Suprapubic skin (tissue), 4 donors: ENCODE measurements at regions not wholly inside any gene's neighbourhood (a gene's known extent, or its start where the extent isn't known, plus 50 kb on each side); places are given as distances from the start of the nearest gene placed in this dataset.

Experiments
- DNase-seq, 2 donors: peaks; one replicate each; pipeline ENCODE4 v3.0.0-alpha.2; 2019; ENCODE audit warnings: low spot score in 2 of 2
- H3K27ac ChIP-seq: fragments of 200-600 bp; sonication (generic); one replicate; pipeline ENCODE4 v1.5.1; 2019
- H3K27me3 ChIP-seq: fragments of 200-600 bp; sonication (generic); one replicate; pipeline ENCODE4 v1.5.1; 2019
- H3K36me3 ChIP-seq: fragments of 200-600 bp; sonication (generic); one replicate; pipeline ENCODE4 v1.5.1; 2019
- H3K4me1 ChIP-seq: fragments of 200-600 bp; sonication (generic); one replicate; pipeline ENCODE4 v1.5.1; 2019
- H3K4me3 ChIP-seq: fragments of 200-600 bp; sonication (generic); one replicate; pipeline ENCODE4 v1.5.1; 2019; ENCODE audit warnings: mild to moderate bottlenecking
- H3K9me3 ChIP-seq: fragments of 200-600 bp; sonication (generic); one replicate; pipeline ENCODE4 v1.5.1; 2019
- CTCF ChIP-seq, 2 donors: fragments of 200-600 bp in 1 of 2; fragments of 450-650 bp in 1 of 2; sonication (generic) in 1 of 2; IDR thresholded peaks; one replicate each; pipeline ENCODE4 v1.5.1; 2016 to 2019; ENCODE audit warnings: antibody characterized with exemption in 2 of 2, mild to moderate bottlenecking in 1 of 2, moderate library complexity in 1 of 2
- EP300 ChIP-seq: sonication (generic); formaldehyde crosslinking; IDR thresholded peaks from one replicate; pipeline ENCODE4 v1.6.1; 2017; ENCODE audit warnings: antibody characterized with exemption
- POLR2A ChIP-seq, 2 donors: fragments of 450-650 bp; IDR thresholded peaks; one replicate each; pipeline ENCODE4 v1.6.1; 2017; ENCODE audit warnings: antibody characterized with exemption in 2 of 2, mild to moderate bottlenecking in 2 of 2, moderate library complexity in 2 of 2
- POLR2AphosphoS5 ChIP-seq, 3 donors: sonication (generic); formaldehyde crosslinking; IDR thresholded peaks; one replicate each; pipeline ENCODE4 v1.6.1; 2017; ENCODE audit warnings: antibody characterized with exemption in 3 of 3
- WGBS: methylation state at CpG from one replicate; pipeline ENCODE4 v1.1.5; 2018; 5-methylcytosine and 5-hydroxymethylcytosine counted together

- no peak overlapping the region for H3K27ac ChIP-seq
- H3K36me3 ChIP-seq: no peaks in the 10 kb centered on the region
- H3K9me3 ChIP-seq: no peaks in the 10 kb centered on the region
- H3K4me3 ChIP-seq: no peak overlapping the region
- TF ChIP-seq POLR2AphosphoS5 (IDR thresholded peaks at IDR 0.05) (no peak), POLR2A (IDR thresholded peaks at IDR 0.05) (no peak), CTCF (IDR thresholded peaks at IDR 0.05) (no peak), EP300 (no peak)
- DNase-seq: no peak
- H3K27me3 ChIP-seq: no peaks in the 10 kb centered on the region
- H3K4me1 ChIP-seq: peaks cover 9% of the 10 kb centered on the region
Measured at GRCh38 chr4:31545330-31545729, 825.2 kb downstream of the PCDH7 start.

- no peak overlapping the region for H3K4me3 ChIP-seq
- H3K36me3 ChIP-seq: no peaks in the 10 kb centered on the region
- 62% methylated on average over 1 of the region's 1 CpG for WGBS
- no peak for TF ChIP-seq POLR2A (IDR thresholded peaks at IDR 0.05)
- no peak overlapping the region for H3K27ac ChIP-seq
- H3K27me3 ChIP-seq: no peaks in the 10 kb centered on the region
- H3K9me3 ChIP-seq: no peaks in the 10 kb centered on the region
- peaks cover 9% of the 10 kb centered on the region for H3K4me1 ChIP-seq
- no peak for DNase-seq
Measured at GRCh38 chr4:31545755-31546154, 825.6 kb downstream of the PCDH7 start.

GRCh38 chr4:31548021-31548420 lies 827.9 kb downstream of the PCDH7 start:
- peaks cover 9% of the 10 kb centered on the region for H3K4me1 ChIP-seq
- WGBS: 54% methylated on average over 2 of the region's 2 CpGs
- H3K36me3 ChIP-seq: no peaks in the 10 kb centered on the region
- DNase-seq: no peak
- H3K27me3 ChIP-seq: no peaks in the 10 kb centered on the region
- no peak for TF ChIP-seq CTCF (IDR thresholded peaks at IDR 0.05)
- TF ChIP-seq EP300: no peak
- TF ChIP-seq POLR2AphosphoS5 (IDR thresholded peaks at IDR 0.05): no peak
- no peak for TF ChIP-seq POLR2A (IDR thresholded peaks at IDR 0.05)
- no peak overlapping the region for H3K4me3 ChIP-seq
- H3K9me3 ChIP-seq: no peaks in the 10 kb centered on the region
- H3K27ac ChIP-seq: no peak overlapping the region

- Histone ChIP-seq H3K4me3 (no peak overlapping the region), H3K27ac (no peak overlapping the region), H3K9me3 (no peaks in the 10 kb centered on the region), H3K4me1 (peaks cover 9% of the 10 kb centered on the region), H3K27me3 (no peaks in the 10 kb centered on the region), H3K36me3 (no peaks in the 10 kb centered on the region)
- TF ChIP-seq POLR2A (IDR thresholded peaks at IDR 0.05): no peak
- no peak for TF ChIP-seq EP300
- no peak for TF ChIP-seq CTCF (IDR thresholded peaks at IDR 0.05)
- no peak for TF ChIP-seq POLR2AphosphoS5 (IDR thresholded peaks at IDR 0.05)
- no peak for DNase-seq
- WGBS: 48% methylated on average over 2 of the region's 2 CpGs
Measured at GRCh38 chr4:31548823-31549222, 828.7 kb downstream of the PCDH7 start.

- H3K36me3 ChIP-seq: no peaks in the 10 kb centered on the region
- peaks cover 9% of the 10 kb centered on the region for H3K4me1 ChIP-seq
- no peak for TF ChIP-seq EP300
- TF ChIP-seq POLR2AphosphoS5 (IDR thresholded peaks at IDR 0.05): no peak
- no peak for TF ChIP-seq POLR2A (IDR thresholded peaks at IDR 0.05)
- TF ChIP-seq CTCF (IDR thresholded peaks at IDR 0.05): no peak
- 87% methylated on average over 1 of the region's 1 CpG for WGBS
- H3K27ac ChIP-seq: no peak overlapping the region
- H3K9me3 ChIP-seq: no peaks in the 10 kb centered on the region
- no peak for DNase-seq
- H3K27me3 ChIP-seq: no peaks in the 10 kb centered on the region
- H3K4me3 ChIP-seq: no peak overlapping the region
Measured at GRCh38 chr4:31549256-31549655, 829.1 kb downstream of the PCDH7 start.

- Histone ChIP-seq H3K27ac (no peak overlapping the region), H3K27me3 (no peaks in the 10 kb centered on the region), H3K4me3 (no peak overlapping the region), H3K4me1 (no peaks in the 10 kb centered on the region), H3K36me3 (no peaks in the 10 kb centered on the region), H3K9me3 (no peaks in the 10 kb centered on the region)
- DNase-seq: no peak
- TF ChIP-seq POLR2A (IDR thresholded peaks at IDR 0.05) (no peak), EP300 (no peak), CTCF (IDR thresholded peaks at IDR 0.05) (no peak), POLR2AphosphoS5 (IDR thresholded peaks at IDR 0.05) (no peak)
- 61% methylated on average over 2 of the region's 2 CpGs for WGBS
Measured at GRCh38 chr4:31557437-31557836, 837.3 kb downstream of the PCDH7 start.
